OCI-LY3 (cell line): ENCODE measurements at regions not wholly inside any gene's neighbourhood (a gene's known extent, or its start where the extent isn't known, plus 50 kb on each side); places are given as distances from the start of the nearest gene placed in this dataset.

Experiments used
- CTCF ChIP-seq: fragments of 200-600, 300-600 bp; sonication (generic); IDR thresholded peaks from 2 replicates; pipeline ENCODE4 v1.5.1; 2014; ENCODE audit warnings: antibody characterized with exemption, low read length, low read depth
- EZH2phosphoT487 ChIP-seq: fragments of 200-600 bp; shearing (Covaris generic); IDR thresholded peaks from 2 replicates; pipeline ENCODE4 v1.6.1; 2018; ENCODE audit warnings: antibody characterized with exemption, mixed run types, low read depth

- no peak for TF ChIP-seq CTCF
- TF ChIP-seq EZH2phosphoT487: no peak
These were observed 139.5 kb upstream of the NOCT start for GRCh38 chr4:138875891-138876608.
